Fibroblast of lung (primary cell): ENCODE measurements at regions not wholly inside any gene's neighbourhood (a gene's known extent, or its start where the extent isn't known, plus 50 kb on each side); places are given as distances from the start of the nearest gene placed in this dataset.
A peak's percentile ranks its signal among the peaks of the same experiment; 100 is the strongest.

ENCODE experiments used
- DNase-seq, 2 donors: peaks; one replicate each; pipeline versions ENCODE4 v3.0.0 to v3.0.0-alpha.2; 2010; ENCODE audit warnings: low read depth in 2 of 2
- H2AFZ ChIP-seq: 2 replicates; pipeline ENCODE4 v1.5.1; 2012; ENCODE audit warnings: low read length, control low read depth, inconsistent platforms
- H3K27ac ChIP-seq: 2 replicates; pipeline ENCODE4 v1.5.1; 2011; ENCODE audit warnings: low read length, control low read depth; ENCODE audit not compliant: insufficient read depth
- H3K27me3 ChIP-seq: 2 replicates; pipeline ENCODE4 v1.5.1; 2011; ENCODE audit warnings: mild to moderate bottlenecking, low read length; ENCODE audit not compliant: control insufficient read depth, insufficient read depth
- H3K36me3 ChIP-seq: 2 replicates; pipeline ENCODE4 v1.5.1; 2011; ENCODE audit warnings: low read length; ENCODE audit not compliant: control insufficient read depth, insufficient read depth
- H3K4me1 ChIP-seq: 2 replicates; pipeline ENCODE4 v1.5.1; 2011; ENCODE audit warnings: low read length; ENCODE audit not compliant: control insufficient read depth, insufficient read depth; ENCODE audit errors: extremely low read depth
- H3K4me2 ChIP-seq: 2 replicates; pipeline ENCODE4 v1.5.1; 2011; ENCODE audit warnings: low read length, control low read depth; ENCODE audit not compliant: insufficient read depth; ENCODE audit errors: extremely low read depth
- H3K4me3 ChIP-seq, 4 experiments: fragments of 200-600 bp in 1 of 4; sonication (generic) in 1 of 4; replicated peaks in 1 of 4; 2 replicates each; pipeline ENCODE4 v1.5.1; 2011 to 2016; ENCODE audit warnings: low read length in 4 of 4, low read depth in 3 of 4, mild to moderate bottlenecking in 3 of 4, control low read depth in 2 of 4, inconsistent platforms in 1 of 4, mixed read lengths in 1 of 4; ENCODE audit not compliant: insufficient read depth in 1 of 4; ENCODE audit errors: control extremely low read depth in 1 of 4
- H3K79me2 ChIP-seq: 2 replicates; pipeline ENCODE4 v1.5.1; 2012; ENCODE audit warnings: mild to moderate bottlenecking, low read length, inconsistent platforms; ENCODE audit not compliant: control insufficient read depth, insufficient read depth
- H3K9ac ChIP-seq: 2 replicates; pipeline ENCODE4 v1.5.1; 2011; ENCODE audit warnings: mild to moderate bottlenecking, low read length, control low read depth; ENCODE audit not compliant: insufficient read depth
- H3K9me3 ChIP-seq: 2 replicates; pipeline ENCODE4 v1.5.1; 2012; ENCODE audit warnings: low read depth, low read length; ENCODE audit not compliant: control insufficient read depth, insufficient read depth
- H4K20me1 ChIP-seq: 2 replicates; pipeline ENCODE4 v1.5.1; 2011; ENCODE audit warnings: low read length; ENCODE audit not compliant: control insufficient read depth, insufficient read depth; ENCODE audit errors: extremely low read depth
- EZH2 ChIP-seq: IDR thresholded peaks from 2 replicates; pipeline ENCODE4 v1.5.1; 2012; ENCODE audit warnings: low read length, control low read depth, mild to moderate bottlenecking; ENCODE audit errors: missing control alignments
- TF ChIP-seq, protein P1 (sequence below), 2 donors: IDR thresholded peaks in 1 of 2; conservative IDR thresholded peaks in 1 of 2; 1 replicate in 1 of 2; 2 replicates in 1 of 2; pipeline ENCODE4 v1.5.1; 2011 to 2012; ENCODE audit warnings: low read length in 2 of 2, control low read depth in 1 of 2, inconsistent platforms in 1 of 2, low read depth in 1 of 2, mild to moderate bottlenecking in 1 of 2

GRCh38 chrY:19083006-19083405 lies 309.5 kb upstream of the HSFY2 start:
- DNase-seq = no peak
- H3K27ac ChIP-seq = no peak overlapping the region
- no peak overlapping the region for H3K9ac ChIP-seq
- H4K20me1 ChIP-seq = no peaks in the 10 kb centered on the region
- no peak overlapping the region for H2AFZ ChIP-seq
- no peak overlapping the region for H3K4me3 ChIP-seq
- H3K4me1 ChIP-seq = no peaks in the 10 kb centered on the region
- no peak overlapping the region for H3K4me2 ChIP-seq
- H3K27me3 ChIP-seq = no peaks in the 10 kb centered on the region
- no peaks in the 10 kb centered on the region for H3K9me3 ChIP-seq
- TF ChIP-seq, protein P1, sequence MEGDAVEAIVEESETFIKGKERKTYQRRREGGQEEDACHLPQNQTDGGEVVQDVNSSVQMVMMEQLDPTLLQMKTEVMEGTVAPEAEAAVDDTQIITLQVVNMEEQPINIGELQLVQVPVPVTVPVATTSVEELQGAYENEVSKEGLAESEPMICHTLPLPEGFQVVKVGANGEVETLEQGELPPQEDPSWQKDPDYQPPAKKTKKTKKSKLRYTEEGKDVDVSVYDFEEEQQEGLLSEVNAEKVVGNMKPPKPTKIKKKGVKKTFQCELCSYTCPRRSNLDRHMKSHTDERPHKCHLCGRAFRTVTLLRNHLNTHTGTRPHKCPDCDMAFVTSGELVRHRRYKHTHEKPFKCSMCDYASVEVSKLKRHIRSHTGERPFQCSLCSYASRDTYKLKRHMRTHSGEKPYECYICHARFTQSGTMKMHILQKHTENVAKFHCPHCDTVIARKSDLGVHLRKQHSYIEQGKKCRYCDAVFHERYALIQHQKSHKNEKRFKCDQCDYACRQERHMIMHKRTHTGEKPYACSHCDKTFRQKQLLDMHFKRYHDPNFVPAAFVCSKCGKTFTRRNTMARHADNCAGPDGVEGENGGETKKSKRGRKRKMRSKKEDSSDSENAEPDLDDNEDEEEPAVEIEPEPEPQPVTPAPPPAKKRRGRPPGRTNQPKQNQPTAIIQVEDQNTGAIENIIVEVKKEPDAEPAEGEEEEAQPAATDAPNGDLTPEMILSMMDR (conservative IDR thresholded peaks at IDR 0.05 in 1 of 2, IDR thresholded peaks at IDR 0.05 in 1 of 2; ENCODE audit: low read depth in 1 of 2, low read length in 2 of 2) = no peak
- TF ChIP-seq EZH2 = no peak
- no peaks in the 10 kb centered on the region for H3K36me3 ChIP-seq
- H3K79me2 ChIP-seq = no peaks in the 10 kb centered on the region

GRCh38 chrY:19077698-19078113 lies 304.2 kb upstream of the HSFY2 start:
- Histone ChIP-seq H3K9me3 (no peaks in the 10 kb centered on the region), H3K27ac (no peak overlapping the region), H2AFZ (peak overlapping the region; percentile 41), H3K4me2 (no peak overlapping the region), H3K27me3 (no peaks in the 10 kb centered on the region), H3K9ac (peak overlapping the region; percentile 8), H3K4me3 (peak overlapping the region in 2 of 4 experiments; percentile 65 to 68), H3K36me3 (no peaks in the 10 kb centered on the region), H4K20me1 (no peaks in the 10 kb centered on the region), H3K4me1 (no peaks in the 10 kb centered on the region), H3K79me2 (no peaks in the 10 kb centered on the region)
- TF ChIP-seq, protein P1 (conservative IDR thresholded peaks at IDR 0.05 in 1 of 2, IDR thresholded peaks at IDR 0.05 in 1 of 2; ENCODE audit: low read depth in 1 of 2, low read length in 2 of 2) = peak in 1 of 2 donors; percentile 5
- no peak for TF ChIP-seq EZH2
- DNase-seq = peak in 1 of 2 donors; percentile 46

GRCh38 chrY:19076846-19077697 lies 303.5 kb upstream of the HSFY2 start:
- Histone ChIP-seq H3K9ac (peak overlapping the region; percentile 67), H3K4me2 (no peak overlapping the region), H3K4me3 (peak overlapping the region in 3 of 4 experiments; percentile 17 to 68 (median 65))

More at GRCh38 chrY:19076846-19077697, 303.5 kb upstream of the HSFY2 start:
- Histone ChIP-seq H3K4me1 (no peaks in the 10 kb centered on the region), H2AFZ (peak overlapping the region; percentile 38), H3K9me3 (no peaks in the 10 kb centered on the region), H3K27ac (no peak overlapping the region), H3K36me3 (no peaks in the 10 kb centered on the region), H3K27me3 (no peaks in the 10 kb centered on the region), H3K79me2 (no peaks in the 10 kb centered on the region), H4K20me1 (no peaks in the 10 kb centered on the region)
- TF ChIP-seq, protein P1 (conservative IDR thresholded peaks at IDR 0.05 in 1 of 2, IDR thresholded peaks at IDR 0.05 in 1 of 2; ENCODE audit: low read depth in 1 of 2, low read length in 2 of 2) = no peak
- no peak for TF ChIP-seq EZH2
- DNase-seq = peak in 1 of 2 donors; percentile 84
